ENCODE measurements at regions not wholly inside any gene's neighbourhood (a gene's known extent, or its start where the extent isn't known, plus 50 kb on each side); places are given as distances from the start of the nearest gene placed in this dataset.

GRCh38 chr6:121639021-121639420 is 203.6 kb downstream of the GJA1 start:
- no peak for TF ChIP-seq CTCF (IDR thresholded peaks at IDR 0.05)
- Histone ChIP-seq H3K27me3 (ENCODE audit: control insufficient read depth, insufficient read depth, low read length) (no peaks in the 10 kb centered on the region), H3K4me1 (no peaks in the 10 kb centered on the region), H3K27ac (no peak overlapping the region), H3K36me3 (ENCODE audit: control insufficient read depth, insufficient read depth, low read length) (no peaks in the 10 kb centered on the region), H3K4me2 (ENCODE audit: low read length) (no peak overlapping the region), H3K4me3 (ENCODE audit: low read depth, low read length) (no peak overlapping the region), H2AFZ (no peak overlapping the region), H3K9ac (no peak overlapping the region), H3K79me2 (no peaks in the 10 kb centered on the region), H3K9me3 (ENCODE audit: control insufficient read depth, low read length) (no peaks in the 10 kb centered on the region)

- Histone ChIP-seq H3K27ac (no peak overlapping the region), H3K4me1 (no peaks in the 10 kb centered on the region), H3K36me3 (ENCODE audit: control insufficient read depth, insufficient read depth, low read length) (no peaks in the 10 kb centered on the region), H3K27me3 (ENCODE audit: control insufficient read depth, insufficient read depth, low read length) (no peaks in the 10 kb centered on the region), H3K9me3 (ENCODE audit: control insufficient read depth, low read length) (no peaks in the 10 kb centered on the region), H3K4me2 (ENCODE audit: low read length) (no peak overlapping the region), H2AFZ (no peak overlapping the region), H3K9ac (no peak overlapping the region), H3K4me3 (ENCODE audit: low read depth, low read length) (no peak overlapping the region), H3K79me2 (no peaks in the 10 kb centered on the region)
- TF ChIP-seq CTCF (IDR thresholded peaks at IDR 0.05): no peak
These were observed 205.7 kb downstream of the GJA1 start for GRCh38 chr6:121641158-121641557.

- H3K4me3 ChIP-seq (ENCODE audit: low read depth, low read length): no peak overlapping the region
- no peaks in the 10 kb centered on the region for H3K4me1 ChIP-seq
- no peak overlapping the region for H2AFZ ChIP-seq
- H3K27me3 ChIP-seq (ENCODE audit: control insufficient read depth, insufficient read depth, low read length): no peaks in the 10 kb centered on the region
- H3K4me2 ChIP-seq (ENCODE audit: low read length): no peak overlapping the region
- H3K27ac ChIP-seq: no peak overlapping the region
- H3K9me3 ChIP-seq (ENCODE audit: control insufficient read depth, low read length): no peaks in the 10 kb centered on the region
- H3K79me2 ChIP-seq: no peaks in the 10 kb centered on the region
- H3K9ac ChIP-seq: no peak overlapping the region
- H3K36me3 ChIP-seq (ENCODE audit: control insufficient read depth, insufficient read depth, low read length): no peaks in the 10 kb centered on the region
- TF ChIP-seq CTCF (IDR thresholded peaks at IDR 0.05): no peak
These were observed 209.8 kb downstream of the GJA1 start for GRCh38 chr6:121645100-121645745.

DNA sequence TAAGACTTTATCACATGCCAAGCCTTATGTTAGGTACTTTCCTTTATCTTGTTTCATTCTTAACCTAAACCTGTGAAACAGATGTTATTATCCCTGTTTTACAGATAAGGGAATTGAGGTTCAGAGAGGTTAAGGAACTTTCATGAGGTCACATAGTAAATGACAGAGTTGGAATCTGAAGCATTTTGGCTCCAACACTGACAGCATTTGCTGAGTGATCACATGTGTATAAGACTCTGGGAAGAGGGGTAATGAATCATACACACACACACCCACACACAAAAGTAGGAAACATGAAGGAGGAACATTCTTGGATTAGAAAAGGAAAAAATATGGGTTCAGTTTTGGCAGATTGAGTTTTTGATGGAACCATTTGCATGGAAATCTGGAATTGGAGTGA is 212.5 kb downstream of the GJA1 start:
- Histone ChIP-seq H2AFZ (no peak overlapping the region), H3K27ac (no peak overlapping the region), H3K9me3 (ENCODE audit: control insufficient read depth, low read length) (no peaks in the 10 kb centered on the region), H3K9ac (no peak overlapping the region), H3K4me2 (ENCODE audit: low read length) (no peak overlapping the region), H3K79me2 (no peaks in the 10 kb centered on the region), H3K27me3 (ENCODE audit: control insufficient read depth, insufficient read depth, low read length) (no peaks in the 10 kb centered on the region), H3K36me3 (ENCODE audit: control insufficient read depth, insufficient read depth, low read length) (no peaks in the 10 kb centered on the region), H3K4me1 (no peaks in the 10 kb centered on the region), H3K4me3 (ENCODE audit: low read depth, low read length) (no peak overlapping the region)
- no peak for TF ChIP-seq CTCF (IDR thresholded peaks at IDR 0.05)

- Histone ChIP-seq H3K36me3 (ENCODE audit: control insufficient read depth, insufficient read depth, low read length) (no peaks in the 10 kb centered on the region), H3K9me3 (ENCODE audit: control insufficient read depth, low read length) (no peaks in the 10 kb centered on the region), H2AFZ (no peak overlapping the region), H3K4me1 (no peaks in the 10 kb centered on the region), H3K4me3 (ENCODE audit: low read depth, low read length) (no peak overlapping the region), H3K27ac (no peak overlapping the region), H3K4me2 (ENCODE audit: low read length) (no peak overlapping the region), H3K9ac (no peak overlapping the region), H3K27me3 (ENCODE audit: control insufficient read depth, insufficient read depth, low read length) (no peaks in the 10 kb centered on the region), H3K79me2 (no peaks in the 10 kb centered on the region)
- no peak for TF ChIP-seq CTCF (IDR thresholded peaks at IDR 0.05)
These were observed 214.5 kb downstream of the GJA1 start for GRCh38 chr6:121649951-121650350.

All from parathyroid adenoma (tissue), 2 donors.